ENCODE measurements at regions not wholly inside any gene's neighbourhood (a gene's known extent, or its start where the extent isn't known, plus 50 kb on each side); places are given as distances from the start of the nearest gene placed in this dataset.

GRCh38 chr12:39692258-39692853 lies 72.8 kb upstream of the ABCD2 start:
- TF ChIP-seq EZH2 (IDR thresholded peaks at IDR 0.05; ENCODE audit: low read length) (no peak), CTCF (optimal IDR thresholded peaks at IDR 0.05 in 1 of 3, IDR thresholded peaks at IDR 0.05 in 1 of 3, conservative IDR thresholded peaks at IDR 0.05 in 1 of 3; ENCODE audit: extremely low read depth in 1 of 3, insufficient read depth in 2 of 3, low read length in 3 of 3) (peak in 1 of 3 experiments; percentile 2)
